Tibial nerve (tissue), 3 donors: ENCODE measurements at regions not wholly inside any gene's neighbourhood (a gene's known extent, or its start where the extent isn't known, plus 50 kb on each side); places are given as distances from the start of the nearest gene placed in this dataset.

Experiments used
- CTCF ChIP-seq, 5 experiments: fragments of 200-600 bp in 3 of 5; fragments of 450-650 bp in 2 of 5; sonication (generic) in 3 of 5; IDR thresholded peaks; one replicate each; pipeline ENCODE4 v1.5.1; 2016 to 2019; ENCODE audit warnings: antibody characterized with exemption in 5 of 5, mild to moderate bottlenecking in 3 of 5, moderate library complexity in 2 of 5
- POLR2A ChIP-seq, 2 donors: fragments of 450-650 bp; IDR thresholded peaks; one replicate each; pipeline ENCODE4 v1.6.1; 2017; ENCODE audit warnings: antibody characterized with exemption in 2 of 2, mild to moderate bottlenecking in 2 of 2, moderate library complexity in 2 of 2

GRCh38 chr6:86357877-86358276, 579.5 kb upstream of the HTR1E start:
- TF ChIP-seq POLR2A (IDR thresholded peaks at IDR 0.05) (no peak), CTCF (IDR thresholded peaks at IDR 0.05) (no peak)
